NOMO-1 treated with DMSO at 0.1 percent for 48 hours (cell line): ENCODE measurements at regions not wholly inside any gene's neighbourhood (a gene's known extent, or its start where the extent isn't known, plus 50 kb on each side); places are given as distances from the start of the nearest gene placed in this dataset.
A peak's percentile ranks its signal among the peaks of the same experiment; 100 is the strongest.
"Not testable (repeated sequence)": the region's sequence is repeated elsewhere in the genome, so short reads cannot be mapped to it uniquely, and the experiment has no call there.

Experiments
- DNase-seq: peaks from one replicate; lab custom pipeline; 2025; ENCODE audit not compliant: unreplicated experiment; lab: John Stamatoyannopoulos, UW

- no peak for DNase-seq
Observed at GRCh38 chr18:73151086-73151485, 283.3 kb upstream of the NETO1 start.

- DNase-seq = no peak
Observed at GRCh38 chr18:73150199-73150598, 282.4 kb upstream of the NETO1 start.

DNA sequence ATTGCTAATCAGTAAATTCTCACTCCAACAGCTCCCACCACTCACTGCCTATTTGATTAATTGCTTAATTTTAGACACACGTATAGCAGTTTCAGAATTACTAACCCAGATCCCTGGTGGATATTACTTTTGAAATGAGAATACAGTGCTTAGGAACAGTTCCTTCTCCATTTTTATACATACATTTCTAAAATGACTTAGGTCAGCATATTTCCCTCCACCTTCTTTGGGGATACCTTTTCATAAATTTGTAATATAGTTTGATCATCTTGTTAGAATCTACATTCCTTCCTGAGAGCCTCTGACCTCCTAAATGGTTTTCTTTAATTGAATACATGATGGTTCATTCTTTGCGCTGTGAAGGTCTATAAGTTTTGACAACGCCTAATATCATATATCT lies 279.8 kb upstream of the NETO1 start:
- no peak for DNase-seq

- no peak for DNase-seq
Observed at GRCh38 chr18:73144030-73144429, 276.2 kb upstream of the NETO1 start.

DNA sequence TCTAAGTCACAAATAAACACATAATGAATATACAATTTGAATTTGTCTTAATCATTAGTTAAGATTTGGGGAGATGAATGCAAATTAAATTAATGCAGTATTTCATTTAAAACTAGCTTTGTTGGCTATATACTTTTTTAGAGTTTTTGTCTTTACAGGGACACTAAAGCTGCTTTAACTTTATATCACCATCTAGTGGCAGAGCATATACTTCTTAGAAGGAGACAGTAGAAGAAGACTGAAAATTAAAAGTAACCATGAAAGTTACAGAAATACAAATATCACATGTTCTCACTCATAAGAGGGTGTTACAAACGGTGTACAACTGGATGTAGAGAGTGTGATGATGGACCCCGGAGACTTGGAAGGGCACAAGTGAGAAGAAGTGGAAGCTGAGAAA lies 268.3 kb upstream of the NETO1 start:
- DNase-seq = peak; percentile 28

DNA sequence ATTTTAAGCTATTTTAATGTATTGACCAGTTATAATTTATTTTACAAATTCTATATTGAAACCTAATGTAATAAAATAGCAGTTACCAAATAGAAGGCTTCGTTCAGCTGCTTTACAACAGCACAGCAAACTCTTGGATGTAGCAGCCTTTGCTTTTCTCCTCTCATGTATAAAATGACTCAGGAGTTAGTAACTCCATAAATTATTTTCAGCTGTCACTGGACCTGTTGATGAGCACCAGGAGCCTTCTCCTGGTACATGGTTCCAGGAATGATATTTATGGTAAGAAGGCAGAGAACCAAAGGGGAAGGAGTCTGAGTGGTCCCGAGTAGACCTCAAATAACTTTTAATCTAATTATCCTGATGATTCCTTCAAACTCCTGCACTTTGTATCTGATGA lies 256.4 kb upstream of the NETO1 start:
- DNase-seq = no peak

DNA sequence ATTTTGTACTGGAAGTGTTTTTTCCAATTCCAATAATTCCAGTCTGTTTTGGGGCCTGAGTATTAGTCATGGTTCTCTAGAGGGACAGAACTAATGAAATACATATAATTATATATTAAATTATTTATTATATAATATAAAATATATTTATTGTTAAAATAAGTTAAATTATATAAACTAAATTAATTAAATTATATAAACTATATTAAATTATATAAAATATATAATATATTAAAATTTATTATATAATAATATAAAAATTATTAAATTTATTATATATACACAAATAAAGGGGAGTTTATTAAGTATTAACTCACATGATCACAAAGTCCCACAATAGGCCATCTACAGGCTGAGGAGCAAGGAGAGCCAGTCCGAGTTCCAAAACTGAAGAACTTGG lies 253.4 kb upstream of the NETO1 start:
- no peak for DNase-seq

- DNase-seq = no peak
Observed at GRCh38 chr18:73120626-73121025, 252.8 kb upstream of the NETO1 start.

GRCh38 chr18:73119574-73119973 lies 251.8 kb upstream of the NETO1 start:
- peak; percentile 69 for DNase-seq

DNA sequence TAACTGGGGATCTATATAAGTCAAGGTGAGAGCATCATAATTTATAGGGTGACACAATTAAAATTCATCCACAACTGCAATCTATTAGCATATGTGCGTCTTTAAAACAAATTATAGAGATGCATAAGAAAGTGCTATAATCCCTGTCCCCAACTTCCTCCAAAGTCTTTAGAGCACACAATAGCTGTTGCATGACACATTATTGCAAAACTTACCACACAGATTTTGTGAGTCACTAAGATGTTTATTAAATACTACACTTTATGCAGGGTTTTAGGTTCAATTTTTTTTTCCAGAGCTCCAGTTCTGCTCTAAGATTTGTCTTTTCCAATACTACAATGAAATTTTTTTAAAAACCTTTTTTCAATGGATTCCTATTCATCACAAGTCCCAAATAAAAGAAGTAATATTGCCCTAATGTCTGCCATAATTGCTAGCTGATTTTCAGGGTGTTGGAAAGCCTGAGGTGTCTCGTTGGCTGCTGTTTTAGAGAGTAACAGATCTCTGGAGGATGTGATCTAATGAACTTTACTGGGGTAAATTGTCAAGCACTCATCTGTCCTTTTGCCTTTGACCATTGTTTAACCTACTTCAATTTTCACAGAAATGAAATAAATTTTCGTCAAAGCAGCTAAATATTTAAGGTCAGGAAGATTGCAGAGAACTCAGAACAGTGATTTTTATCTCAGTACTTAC lies 250.5 kb upstream of the NETO1 start:
- DNase-seq = peak; percentile 65

DNA sequence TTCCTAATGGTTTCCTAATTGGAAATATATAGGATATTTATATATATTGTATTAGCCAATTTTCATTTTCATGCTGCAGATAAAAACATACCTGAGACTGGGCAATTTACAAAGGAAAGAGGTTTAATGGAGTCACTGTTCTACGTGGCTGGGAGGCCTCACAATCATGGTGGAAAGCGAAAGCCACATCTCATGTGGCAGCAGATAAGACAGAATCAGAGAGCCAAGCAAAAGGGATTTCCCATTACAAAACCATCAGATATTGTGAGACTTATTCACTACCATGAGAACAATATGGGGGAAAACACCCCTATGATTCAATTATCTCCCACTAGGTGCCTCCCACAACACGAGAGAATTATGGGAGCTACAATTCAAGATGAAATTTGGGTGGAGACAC lies 242.5 kb upstream of the NETO1 start:
- DNase-seq = no peak

DNA sequence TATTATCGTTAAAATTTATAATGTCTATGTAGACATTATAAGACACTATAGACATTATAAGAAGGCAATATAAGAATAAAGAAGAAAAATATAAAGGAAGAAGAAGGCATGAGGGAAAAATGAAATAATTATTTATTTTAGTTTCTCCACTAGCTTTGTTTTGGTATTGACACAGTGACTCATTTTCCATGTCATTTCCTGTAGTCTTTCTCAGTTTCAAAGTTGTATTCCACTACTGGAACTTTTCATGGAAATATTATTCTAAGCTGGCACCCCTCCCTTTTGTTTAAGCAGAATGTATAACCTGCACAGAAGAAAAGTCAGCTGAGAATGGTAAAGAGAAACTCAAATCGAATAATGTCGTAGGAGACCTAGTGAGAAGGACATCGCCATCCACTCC lies 234.2 kb upstream of the NETO1 start:
- DNase-seq = no peak

GRCh38 chr18:73101491-73101890 lies 233.7 kb upstream of the NETO1 start:
- DNase-seq = not testable (repeated sequence)

GRCh38 chr18:73099759-73100158 lies 232.0 kb upstream of the NETO1 start:
- DNase-seq = no peak

- DNase-seq = no peak
Observed at GRCh38 chr18:73093687-73094250, 226.0 kb upstream of the NETO1 start.

GRCh38 chr18:73088445-73088844 lies 220.7 kb upstream of the NETO1 start:
- DNase-seq = no peak

GRCh38 chr18:73087282-73087977 lies 219.6 kb upstream of the NETO1 start:
- no peak for DNase-seq

- DNase-seq = peak; percentile 57
Observed at GRCh38 chr18:73079920-73080319, 212.1 kb upstream of the NETO1 start.

DNA sequence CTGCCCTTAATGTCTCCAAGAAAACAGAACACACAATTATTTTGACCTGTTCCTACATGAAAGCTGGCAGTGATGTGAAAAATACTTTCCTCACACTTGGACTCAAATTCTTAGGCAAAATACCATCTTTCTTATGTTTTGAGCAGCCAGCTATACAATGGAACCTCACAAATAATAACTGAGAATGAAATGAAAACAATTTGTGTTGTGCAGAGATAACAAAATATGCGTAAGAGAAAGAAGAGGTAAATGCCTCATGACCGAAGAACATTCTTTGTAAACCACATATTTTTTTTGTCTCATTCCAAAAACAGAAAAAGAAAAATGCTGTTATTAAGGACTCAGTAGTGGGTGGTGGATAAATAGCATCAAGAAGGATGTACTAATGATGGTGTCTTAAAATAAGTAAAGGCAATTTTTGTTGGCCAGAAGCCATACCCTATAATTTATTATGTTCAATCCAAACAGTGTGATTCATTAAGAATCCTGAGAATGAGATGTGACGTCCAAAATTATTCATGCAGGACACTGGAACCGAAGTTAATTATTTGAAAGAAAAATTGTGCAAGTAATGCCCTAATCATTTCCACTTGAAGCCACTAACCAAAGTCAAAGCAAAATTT lies 193.0 kb upstream of the NETO1 start:
- DNase-seq = no peak

- DNase-seq = no peak
Observed at GRCh38 chr18:73059280-73059679, 191.5 kb upstream of the NETO1 start.

DNA sequence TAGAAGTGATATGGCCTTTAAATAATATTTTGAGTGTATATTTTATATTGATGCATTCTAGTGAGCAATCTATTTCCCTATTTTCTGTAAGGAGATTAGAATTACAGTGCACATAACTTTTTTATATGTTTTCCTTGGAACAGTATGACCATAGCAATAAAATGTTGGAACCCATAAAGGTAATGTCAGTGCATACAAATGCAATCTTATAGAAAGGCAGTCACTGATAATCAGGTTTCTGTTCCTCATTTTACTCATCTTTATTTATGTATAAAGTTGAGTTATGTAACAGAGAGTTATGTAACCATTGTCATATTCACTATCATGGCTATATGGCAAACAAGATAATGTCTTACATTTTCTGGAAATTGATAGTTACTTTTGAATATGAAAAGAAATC lies 179.9 kb upstream of the NETO1 start:
- DNase-seq = peak; percentile 82

GRCh38 chr18:73045037-73045436 lies 177.2 kb upstream of the NETO1 start:
- no peak for DNase-seq
